PFSK-1 (cell line): ENCODE measurements at regions not wholly inside any gene's neighbourhood (a gene's known extent, or its start where the extent isn't known, plus 50 kb on each side); places are given as distances from the start of the nearest gene placed in this dataset.

ENCODE experiments used
- FOXP2 ChIP-seq: optimal IDR thresholded peaks from 2 replicates; pipeline ENCODE3; 2011; ENCODE audit warnings: borderline replicate concordance, control low read depth, inconsistent platforms; ENCODE audit not compliant: insufficient read depth; ENCODE audit errors: extremely low read length, extremely low read depth
- POLR2AphosphoS5 ChIP-seq: IDR thresholded peaks from 2 replicates; pipeline ENCODE4 v1.6.1; 2012; ENCODE audit warnings: low read depth, mild to moderate bottlenecking, control low read depth, low read length, moderate library complexity
- SIN3A ChIP-seq: IDR thresholded peaks from 2 replicates; pipeline ENCODE4 v1.6.1; 2012; ENCODE audit warnings: mild to moderate bottlenecking, low read length, moderate library complexity, borderline replicate concordance; ENCODE audit not compliant: insufficient read depth
- TAF1 ChIP-seq: IDR thresholded peaks from 2 replicates; pipeline ENCODE4 v1.6.1; 2012; ENCODE audit warnings: low read length, control low read depth, borderline replicate concordance; ENCODE audit not compliant: insufficient read depth
- TF ChIP-seq, protein P1 (sequence below), 2 experiments: IDR thresholded peaks; 2 replicates each; pipeline versions ENCODE4 v1.6.1 to v1.8.0; 2011 to 2012; ENCODE audit warnings: low read depth in 2 of 2, low read length in 2 of 2, control low read depth in 1 of 2, inconsistent platforms in 1 of 2, mild to moderate bottlenecking in 1 of 2, moderate library complexity in 1 of 2; ENCODE audit not compliant: insufficient read depth in 1 of 2

DNA sequence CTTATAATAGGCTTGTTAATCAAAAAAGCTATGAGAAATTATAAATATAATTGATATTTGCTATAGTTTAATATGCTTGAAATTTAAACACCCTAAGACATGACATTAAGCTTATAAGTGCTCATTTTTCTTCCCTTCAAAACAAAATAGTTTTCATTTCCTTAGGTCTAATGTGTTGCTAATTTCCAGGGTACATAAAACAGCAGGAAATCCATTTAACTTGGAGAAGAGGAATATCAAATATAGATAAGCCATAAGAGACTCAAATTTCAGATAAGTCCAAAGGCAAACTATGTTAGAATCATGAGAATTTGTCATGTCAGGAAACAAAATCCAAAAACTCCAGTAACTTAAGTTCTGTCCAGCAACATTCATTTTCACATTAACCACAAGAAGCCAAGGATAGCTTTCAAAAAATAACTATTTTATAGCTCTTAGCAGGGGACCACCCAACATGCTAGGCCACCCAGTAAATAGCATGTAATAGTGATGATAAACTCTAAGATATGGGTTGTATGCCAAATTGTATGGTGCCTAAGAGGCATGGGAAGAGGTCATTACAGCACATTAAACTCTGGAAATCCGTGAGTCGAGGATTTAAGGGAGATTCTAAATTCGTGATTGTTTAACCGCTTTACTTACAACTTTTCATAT is 298.1 kb downstream of the CRPPA start:
- no peak for TF ChIP-seq FOXP2
- TF ChIP-seq, protein P1, sequence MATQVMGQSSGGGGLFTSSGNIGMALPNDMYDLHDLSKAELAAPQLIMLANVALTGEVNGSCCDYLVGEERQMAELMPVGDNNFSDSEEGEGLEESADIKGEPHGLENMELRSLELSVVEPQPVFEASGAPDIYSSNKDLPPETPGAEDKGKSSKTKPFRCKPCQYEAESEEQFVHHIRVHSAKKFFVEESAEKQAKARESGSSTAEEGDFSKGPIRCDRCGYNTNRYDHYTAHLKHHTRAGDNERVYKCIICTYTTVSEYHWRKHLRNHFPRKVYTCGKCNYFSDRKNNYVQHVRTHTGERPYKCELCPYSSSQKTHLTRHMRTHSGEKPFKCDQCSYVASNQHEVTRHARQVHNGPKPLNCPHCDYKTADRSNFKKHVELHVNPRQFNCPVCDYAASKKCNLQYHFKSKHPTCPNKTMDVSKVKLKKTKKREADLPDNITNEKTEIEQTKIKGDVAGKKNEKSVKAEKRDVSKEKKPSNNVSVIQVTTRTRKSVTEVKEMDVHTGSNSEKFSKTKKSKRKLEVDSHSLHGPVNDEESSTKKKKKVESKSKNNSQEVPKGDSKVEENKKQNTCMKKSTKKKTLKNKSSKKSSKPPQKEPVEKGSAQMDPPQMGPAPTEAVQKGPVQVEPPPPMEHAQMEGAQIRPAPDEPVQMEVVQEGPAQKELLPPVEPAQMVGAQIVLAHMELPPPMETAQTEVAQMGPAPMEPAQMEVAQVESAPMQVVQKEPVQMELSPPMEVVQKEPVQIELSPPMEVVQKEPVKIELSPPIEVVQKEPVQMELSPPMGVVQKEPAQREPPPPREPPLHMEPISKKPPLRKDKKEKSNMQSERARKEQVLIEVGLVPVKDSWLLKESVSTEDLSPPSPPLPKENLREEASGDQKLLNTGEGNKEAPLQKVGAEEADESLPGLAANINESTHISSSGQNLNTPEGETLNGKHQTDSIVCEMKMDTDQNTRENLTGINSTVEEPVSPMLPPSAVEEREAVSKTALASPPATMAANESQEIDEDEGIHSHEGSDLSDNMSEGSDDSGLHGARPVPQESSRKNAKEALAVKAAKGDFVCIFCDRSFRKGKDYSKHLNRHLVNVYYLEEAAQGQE (IDR thresholded peaks at IDR 0.05; ENCODE audit: insufficient read depth in 1 of 2, low read depth in 2 of 2, low read length in 2 of 2): no peak
- TF ChIP-seq POLR2AphosphoS5: no peak
- TF ChIP-seq TAF1: no peak
- TF ChIP-seq SIN3A: no peak

DNA sequence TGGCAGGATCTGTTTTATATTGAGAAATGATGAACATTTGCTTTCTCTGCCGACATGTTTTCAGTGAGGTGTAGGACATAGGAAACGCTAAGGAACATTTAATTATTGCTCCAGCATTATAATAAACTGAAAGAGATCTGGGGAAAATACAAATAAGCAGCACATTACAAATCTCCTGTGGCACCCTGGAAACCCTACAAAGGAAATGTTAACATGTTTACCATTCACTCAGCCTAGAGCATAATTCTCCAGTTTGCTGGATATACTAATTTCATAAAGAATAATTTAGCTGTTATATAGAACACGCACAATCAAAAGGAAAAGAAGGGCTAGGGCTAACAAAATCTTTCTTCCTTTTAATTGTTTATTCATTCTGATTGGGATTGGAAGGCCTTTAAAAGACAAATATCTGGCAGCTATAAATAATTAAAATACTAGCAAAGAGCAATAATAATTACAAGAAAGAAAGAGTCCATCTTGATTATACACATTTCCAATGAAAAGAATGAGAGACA is 299.4 kb downstream of the CRPPA start:
- TF ChIP-seq, protein P1 (IDR thresholded peaks at IDR 0.05; ENCODE audit: insufficient read depth in 1 of 2, low read depth in 2 of 2, low read length in 2 of 2): no peak
- TF ChIP-seq SIN3A: no peak
- TF ChIP-seq FOXP2: no peak
- no peak for TF ChIP-seq TAF1
- no peak for TF ChIP-seq POLR2AphosphoS5

DNA sequence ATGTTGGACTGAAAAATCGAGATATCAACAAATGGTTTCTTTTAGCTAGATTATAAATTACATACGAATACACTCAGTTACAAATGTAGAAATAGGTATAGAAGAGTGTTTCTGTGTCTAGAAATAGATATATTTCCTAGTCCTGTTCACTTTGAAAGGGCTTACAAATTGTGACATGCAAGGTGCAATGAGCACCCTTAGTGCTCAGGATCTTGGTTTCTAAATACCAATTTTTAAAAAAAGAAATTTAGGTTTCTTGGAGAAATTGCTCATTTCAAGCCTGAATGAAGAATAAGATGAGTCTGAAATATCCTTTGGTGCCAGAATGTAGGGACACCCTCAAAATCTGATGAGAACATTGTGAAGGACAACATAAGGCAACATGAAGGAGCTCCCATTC is 306.0 kb downstream of the CRPPA start:
- TF ChIP-seq TAF1 (no peak), POLR2AphosphoS5 (no peak), FOXP2 (no peak), SIN3A (no peak)
- TF ChIP-seq, protein P1 (IDR thresholded peaks at IDR 0.05; ENCODE audit: insufficient read depth in 1 of 2, low read depth in 2 of 2, low read length in 2 of 2): no peak

DNA sequence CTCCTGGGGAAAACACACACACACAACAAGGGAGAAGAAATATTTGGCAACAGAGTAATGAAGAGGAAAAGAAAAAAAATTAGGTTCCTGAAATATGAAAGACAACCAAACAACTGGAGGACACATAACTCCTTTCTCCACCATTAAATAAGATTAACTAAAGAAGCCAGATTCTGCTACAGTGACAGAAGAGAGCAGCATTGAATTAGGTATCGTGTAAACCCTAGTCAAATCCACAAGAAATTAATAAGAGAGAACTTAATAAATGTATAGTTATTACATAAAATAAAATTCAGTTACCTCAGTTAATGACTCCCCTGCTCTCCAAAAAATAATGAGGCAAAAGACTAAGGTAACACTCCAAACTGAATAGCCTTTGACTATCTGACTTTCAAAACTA is 306.7 kb downstream of the CRPPA start:
- TF ChIP-seq, protein P1 (IDR thresholded peaks at IDR 0.05; ENCODE audit: insufficient read depth in 1 of 2, low read depth in 2 of 2, low read length in 2 of 2): no peak
- TF ChIP-seq FOXP2 (no peak), TAF1 (no peak), POLR2AphosphoS5 (no peak), SIN3A (no peak)

DNA sequence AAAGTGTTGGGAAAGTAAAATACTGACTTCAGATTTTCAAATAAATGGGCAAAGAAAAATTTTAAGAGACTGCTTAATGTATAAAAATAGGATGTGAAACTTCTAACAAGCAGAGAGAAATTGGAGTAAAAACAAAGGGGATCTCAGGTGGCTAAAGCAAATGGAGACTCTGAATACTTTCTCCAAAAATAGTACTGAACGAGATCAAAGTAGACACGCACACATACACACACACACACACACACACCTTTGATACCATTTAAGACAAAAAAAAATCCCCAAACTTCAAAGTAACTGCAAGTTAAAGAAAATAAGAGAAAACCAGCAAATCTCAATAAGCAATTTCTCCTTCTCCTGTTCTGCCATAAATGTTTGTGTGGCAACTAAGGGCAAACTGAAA is 307.3 kb downstream of the CRPPA start:
- TF ChIP-seq TAF1 (no peak), SIN3A (no peak), POLR2AphosphoS5 (no peak), FOXP2 (no peak)
- TF ChIP-seq, protein P1 (IDR thresholded peaks at IDR 0.05; ENCODE audit: insufficient read depth in 1 of 2, low read depth in 2 of 2, low read length in 2 of 2): no peak
